Thymus (tissue), 11 donors: ENCODE measurements at regions not wholly inside any gene's neighbourhood (a gene's known extent, or its start where the extent isn't known, plus 50 kb on each side); places are given as distances from the start of the nearest gene placed in this dataset.

Experiments
- DNase-seq, 9 donors: peaks; one replicate each; pipeline ENCODE4 v3.0.0-alpha.2; 2013; ENCODE audit warnings: low spot score in 9 of 9, low read depth in 6 of 9, missing footprints in 1 of 9
- H3K27ac ChIP-seq, 2 donors: one replicate each; pipeline ENCODE4 v1.5.1; 2013; ENCODE audit warnings: control low read depth in 1 of 2, low read depth in 1 of 2, low read length in 1 of 2, mild to moderate bottlenecking in 1 of 2, moderate library complexity in 1 of 2
- H3K27me3 ChIP-seq, 2 donors: one replicate each; pipeline ENCODE4 v1.5.1; 2013; ENCODE audit warnings: low read length in 1 of 2; ENCODE audit not compliant: control insufficient read depth in 2 of 2, insufficient read depth in 1 of 2
- H3K36me3 ChIP-seq, 2 donors: one replicate each; pipeline ENCODE4 v1.5.1; 2013; ENCODE audit warnings: low read length in 1 of 2, mild to moderate bottlenecking in 1 of 2, moderate library complexity in 1 of 2; ENCODE audit not compliant: control insufficient read depth in 2 of 2, insufficient read depth in 2 of 2
- H3K4me1 ChIP-seq, 2 donors: one replicate each; pipeline ENCODE4 v1.5.1; 2013; ENCODE audit warnings: low read length in 2 of 2; ENCODE audit not compliant: control insufficient read depth in 2 of 2, insufficient read depth in 2 of 2
- H3K4me3 ChIP-seq, 2 donors: one replicate each; pipeline ENCODE4 v1.5.1; 2013; ENCODE audit warnings: low read length in 2 of 2, control low read depth in 1 of 2, mild to moderate bottlenecking in 1 of 2
- H3K9me3 ChIP-seq, 2 donors: one replicate each; pipeline ENCODE4 v1.5.1; 2013; ENCODE audit warnings: low read length in 1 of 2, mild to moderate bottlenecking in 1 of 2; ENCODE audit not compliant: control insufficient read depth in 2 of 2, insufficient read depth in 1 of 2
- WGBS: extraction: QIAGEN DNeasy Blood & Tissue Kit; methylation state at CpG from one replicate; pipeline ENCODE4 v1.1.7; 2013; 5-methylcytosine and 5-hydroxymethylcytosine counted together
- donor health status: healthy.

DNA sequence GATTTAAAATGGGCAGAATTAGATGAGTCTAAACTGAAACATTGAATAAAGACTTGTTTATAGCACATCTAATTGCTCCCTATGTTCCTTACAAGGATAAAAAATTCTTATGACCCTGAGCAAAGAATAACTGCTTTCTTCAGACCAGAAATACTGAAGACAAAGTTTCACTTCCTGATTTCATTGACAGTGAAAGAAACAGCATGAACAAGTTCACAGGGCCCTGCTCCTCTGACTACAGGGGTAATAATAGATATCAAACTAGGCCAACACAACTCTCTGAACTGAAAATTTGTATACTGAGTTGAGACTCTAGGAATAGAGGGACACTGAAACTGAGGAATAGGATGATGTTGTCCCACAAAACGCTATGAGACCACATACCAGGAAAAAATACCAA, 1383.3 kb upstream of the CDH2 start:
- no peak for DNase-seq
- no peak overlapping the region for H3K27ac ChIP-seq
- H3K27me3 ChIP-seq: no peaks in the 10 kb centered on the region
- H3K4me1 ChIP-seq: no peaks in the 10 kb centered on the region
- 75% methylated on average over 1 of the region's 1 CpG for WGBS
- no peak overlapping the region for H3K4me3 ChIP-seq
- H3K36me3 ChIP-seq: no peaks in the 10 kb centered on the region
- H3K9me3 ChIP-seq: no peaks in the 10 kb centered on the region

DNA sequence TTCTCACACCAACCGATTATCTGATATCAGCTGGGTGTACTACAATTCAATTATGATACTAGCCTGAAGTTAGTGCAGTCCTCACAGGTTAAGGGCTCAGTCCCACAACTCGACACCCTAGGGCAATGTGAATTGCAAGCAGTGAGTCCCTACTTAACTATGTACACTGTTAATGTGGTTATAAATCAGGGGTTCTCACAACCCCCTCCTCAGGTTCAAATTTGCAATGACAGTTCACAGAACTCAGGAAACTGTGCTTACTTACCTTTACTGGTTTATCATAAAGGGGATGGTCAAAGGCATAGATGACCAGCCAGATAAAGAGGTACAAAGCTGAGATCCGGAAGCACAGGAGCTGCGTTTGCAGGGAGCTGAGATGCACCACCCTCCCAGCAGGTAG, 1379.1 kb upstream of the CDH2 start:
- Histone ChIP-seq H3K27me3 (no peaks in the 10 kb centered on the region), H3K36me3 (no peaks in the 10 kb centered on the region), H3K4me3 (no peak overlapping the region), H3K9me3 (no peaks in the 10 kb centered on the region), H3K27ac (no peak overlapping the region), H3K4me1 (no peaks in the 10 kb centered on the region)
- no peak for DNase-seq
- 93% methylated on average over 4 of the region's 4 CpGs for WGBS

DNA sequence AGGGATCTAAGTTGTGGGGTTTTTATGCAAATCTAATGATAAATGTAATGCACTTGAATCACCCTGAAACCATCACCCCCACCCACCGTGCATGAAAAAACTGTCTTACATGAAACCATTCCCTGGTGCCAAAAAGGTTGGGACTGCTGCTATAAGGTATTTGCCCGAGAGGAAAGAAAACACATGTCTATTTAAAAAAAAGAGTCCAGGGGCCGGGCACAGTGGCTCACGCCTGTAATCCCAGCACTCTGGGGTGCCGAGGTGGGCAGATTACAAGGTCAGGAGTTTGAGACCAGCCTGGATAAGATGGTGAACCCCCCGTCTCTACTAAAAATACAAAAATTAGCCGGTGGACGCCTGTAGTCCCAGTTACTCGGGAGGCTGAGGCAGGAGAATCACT, 1372.8 kb upstream of the CDH2 start:
- H3K9me3 ChIP-seq: no peaks in the 10 kb centered on the region
- no peak overlapping the region for H3K27ac ChIP-seq
- 94% methylated on average over 9 of the region's 9 CpGs for WGBS
- no peak for DNase-seq
- no peak overlapping the region for H3K4me3 ChIP-seq
- H3K27me3 ChIP-seq: no peaks in the 10 kb centered on the region
- no peaks in the 10 kb centered on the region for H3K4me1 ChIP-seq
- H3K36me3 ChIP-seq: no peaks in the 10 kb centered on the region

DNA sequence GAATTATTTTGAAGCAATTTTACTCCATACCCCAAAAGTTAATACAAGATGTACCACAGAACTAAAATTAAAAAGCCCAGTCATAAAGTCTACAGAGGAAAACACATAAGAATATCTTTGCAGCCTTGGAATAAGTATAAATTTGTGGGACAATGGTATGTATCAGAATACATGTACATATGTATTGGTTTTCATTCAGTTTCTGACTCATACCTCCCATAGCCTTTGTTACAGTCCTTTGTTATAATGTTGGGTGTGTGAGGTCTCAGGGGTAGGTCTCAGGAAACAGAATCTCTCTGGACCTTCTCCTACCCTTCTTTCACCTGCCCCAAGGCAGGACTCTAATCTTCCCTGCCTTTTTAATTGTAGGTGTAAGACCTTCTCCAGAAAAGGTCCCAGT, 1370.7 kb upstream of the CDH2 start:
- no peaks in the 10 kb centered on the region for H3K27me3 ChIP-seq
- H3K27ac ChIP-seq: no peak overlapping the region
- no peak overlapping the region for H3K4me3 ChIP-seq
- no peaks in the 10 kb centered on the region for H3K36me3 ChIP-seq
- H3K9me3 ChIP-seq: no peaks in the 10 kb centered on the region
- H3K4me1 ChIP-seq: no peaks in the 10 kb centered on the region
- no peak for DNase-seq

DNA sequence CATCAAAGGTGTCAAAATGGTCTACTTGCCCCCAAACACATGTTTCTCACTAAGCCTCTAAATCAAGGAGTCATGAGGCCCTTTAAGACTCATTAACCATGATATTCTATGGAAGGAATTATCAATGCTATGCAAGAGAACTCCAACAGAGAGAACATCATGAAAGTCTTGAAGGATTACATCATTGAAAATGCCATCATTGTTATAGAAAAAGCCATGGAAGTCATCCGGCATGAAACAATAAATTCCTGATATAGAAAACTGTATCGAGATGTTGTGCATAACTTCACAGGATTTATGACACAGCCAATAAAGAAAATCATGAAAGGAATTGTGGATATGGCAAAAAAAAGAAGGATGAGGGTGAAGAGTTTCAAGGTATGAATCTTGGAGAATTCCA, 1363.6 kb upstream of the CDH2 start:
- no peaks in the 10 kb centered on the region for H3K36me3 ChIP-seq
- H3K4me3 ChIP-seq: no peak overlapping the region
- 96% methylated on average over 2 of the region's 2 CpGs for WGBS
- no peaks in the 10 kb centered on the region for H3K4me1 ChIP-seq
- no peak overlapping the region for H3K27ac ChIP-seq
- DNase-seq: no peak
- H3K9me3 ChIP-seq: no peaks in the 10 kb centered on the region
- H3K27me3 ChIP-seq: no peaks in the 10 kb centered on the region

DNA sequence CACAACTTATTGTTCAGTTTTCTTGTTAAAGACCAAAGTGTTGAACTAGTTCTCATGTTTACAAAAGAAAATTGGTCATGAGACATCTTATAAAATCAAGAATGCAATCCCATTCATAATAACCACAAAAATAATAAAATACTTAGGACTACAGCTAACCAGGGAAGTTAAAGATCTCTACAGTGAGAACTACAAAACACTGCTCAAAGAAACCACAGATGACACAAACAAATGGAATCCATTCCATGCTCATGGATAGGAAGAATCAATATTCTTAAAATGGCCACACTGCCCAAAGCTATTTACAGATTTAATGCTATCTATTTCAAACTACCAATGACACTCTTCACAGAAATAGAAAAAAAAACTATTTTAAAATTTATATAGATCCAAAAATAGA, 1354.8 kb upstream of the CDH2 start:
- Histone ChIP-seq H3K27me3 (no peaks in the 10 kb centered on the region), H3K27ac (no peak overlapping the region), H3K4me1 (no peaks in the 10 kb centered on the region), H3K9me3 (no peaks in the 10 kb centered on the region), H3K36me3 (no peaks in the 10 kb centered on the region), H3K4me3 (no peak overlapping the region)
- DNase-seq: no peak

DNA sequence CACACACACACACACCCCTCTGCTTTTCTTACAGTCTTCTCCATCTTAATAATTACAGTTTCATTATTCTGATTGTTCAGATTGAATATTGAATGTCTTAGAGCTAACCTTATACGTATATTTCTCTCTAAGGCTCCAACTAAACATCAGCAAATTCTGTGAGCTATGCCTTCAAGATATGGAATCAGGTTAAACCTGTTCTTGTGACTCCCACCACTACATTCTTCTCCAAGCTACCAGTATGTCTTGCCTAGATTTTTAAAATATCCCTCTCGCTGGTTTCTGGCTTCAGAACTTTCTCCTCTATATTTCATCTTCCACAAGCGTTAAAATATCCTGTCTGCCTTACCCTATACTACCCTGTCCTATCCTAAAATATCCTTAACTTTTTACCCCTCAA, 1346.4 kb upstream of the CDH2 start:
- no peaks in the 10 kb centered on the region for H3K4me1 ChIP-seq
- no peak for DNase-seq
- H3K9me3 ChIP-seq: no peaks in the 10 kb centered on the region
- no peaks in the 10 kb centered on the region for H3K36me3 ChIP-seq
- 91% methylated on average over 3 of the region's 3 CpGs for WGBS
- no peak overlapping the region for H3K27ac ChIP-seq
- no peak overlapping the region for H3K4me3 ChIP-seq
- no peaks in the 10 kb centered on the region for H3K27me3 ChIP-seq

DNA sequence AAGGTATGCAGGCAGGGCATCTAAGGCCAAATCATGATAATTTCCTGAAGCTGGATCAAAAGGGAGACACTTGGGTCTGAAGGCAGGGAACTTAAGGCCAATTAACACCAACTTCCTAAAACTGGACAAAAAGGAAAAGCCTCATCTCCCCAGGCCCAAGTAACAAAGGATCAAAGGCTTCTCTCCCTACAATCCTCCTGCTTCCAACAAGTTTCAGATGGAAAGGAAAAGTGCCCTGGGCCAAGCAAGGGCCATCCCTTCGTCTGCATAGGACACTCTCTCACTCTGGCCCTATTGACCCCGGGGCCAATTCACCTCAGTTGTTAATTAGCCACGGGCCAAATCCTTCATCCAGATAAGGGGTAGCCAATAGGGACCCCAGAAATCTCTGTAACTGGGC, 1335.8 kb upstream of the CDH2 start:
- Histone ChIP-seq H3K27ac (no peak overlapping the region), H3K36me3 (no peaks in the 10 kb centered on the region), H3K4me1 (no peaks in the 10 kb centered on the region), H3K9me3 (no peaks in the 10 kb centered on the region), H3K4me3 (no peak overlapping the region), H3K27me3 (no peaks in the 10 kb centered on the region)
- 91% methylated on average over 3 of the region's 3 CpGs for WGBS
- peak in 2 of 9 donors; percentile 2 to 3 for DNase-seq

DNA sequence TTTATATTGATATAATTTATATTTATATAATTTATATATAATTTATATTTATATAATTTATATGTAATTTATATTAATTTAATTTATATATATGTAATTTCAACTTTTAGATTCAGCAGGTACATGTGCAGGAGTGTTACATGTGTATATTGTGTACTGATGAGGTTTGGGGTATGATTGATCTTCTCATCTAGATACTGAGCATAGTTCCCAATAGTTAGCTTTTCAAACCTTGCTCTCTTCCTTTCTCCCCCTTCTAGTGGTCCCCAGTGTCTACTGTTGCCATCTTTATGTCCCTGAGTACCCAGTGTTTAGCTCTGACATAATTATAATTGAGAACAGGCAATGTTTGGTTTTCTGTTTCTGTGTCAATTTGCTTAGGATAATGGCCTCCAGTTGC, 1335.3 kb upstream of the CDH2 start:
- Histone ChIP-seq H3K4me1 (no peaks in the 10 kb centered on the region), H3K27me3 (no peaks in the 10 kb centered on the region), H3K27ac (no peak overlapping the region), H3K9me3 (no peaks in the 10 kb centered on the region), H3K4me3 (no peak overlapping the region), H3K36me3 (no peaks in the 10 kb centered on the region)
- DNase-seq: peak in 2 of 9 donors; percentile 15 to 33

DNA sequence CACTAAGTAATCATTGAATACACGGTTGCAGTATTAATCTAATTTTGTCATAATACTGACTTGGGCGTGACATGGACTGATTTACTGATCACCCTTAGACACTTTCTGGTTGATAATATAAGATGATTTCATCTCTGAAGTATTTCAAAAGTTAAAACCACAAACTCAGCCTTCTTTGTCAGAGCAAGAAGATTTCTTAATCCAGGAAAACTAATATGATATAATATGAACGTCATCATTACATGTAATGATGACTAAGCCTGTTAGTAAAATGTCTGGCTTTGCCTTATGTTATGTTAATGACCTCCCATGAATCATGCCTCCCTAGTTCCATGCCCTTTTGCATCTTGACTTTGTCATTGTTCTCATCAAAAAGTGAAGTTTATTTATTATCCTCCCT, 1325.0 kb upstream of the CDH2 start:
- 91% methylated on average over 3 of the region's 3 CpGs for WGBS
- DNase-seq: no peak
- Histone ChIP-seq H3K9me3 (no peaks in the 10 kb centered on the region), H3K27ac (no peak overlapping the region), H3K4me3 (no peak overlapping the region), H3K27me3 (no peaks in the 10 kb centered on the region), H3K36me3 (no peaks in the 10 kb centered on the region), H3K4me1 (no peaks in the 10 kb centered on the region)
